ENCODE measurements at regions not wholly inside any gene's neighbourhood (a gene's known extent, or its start where the extent isn't known, plus 50 kb on each side); places are given as distances from the start of the nearest gene placed in this dataset.

DNA sequence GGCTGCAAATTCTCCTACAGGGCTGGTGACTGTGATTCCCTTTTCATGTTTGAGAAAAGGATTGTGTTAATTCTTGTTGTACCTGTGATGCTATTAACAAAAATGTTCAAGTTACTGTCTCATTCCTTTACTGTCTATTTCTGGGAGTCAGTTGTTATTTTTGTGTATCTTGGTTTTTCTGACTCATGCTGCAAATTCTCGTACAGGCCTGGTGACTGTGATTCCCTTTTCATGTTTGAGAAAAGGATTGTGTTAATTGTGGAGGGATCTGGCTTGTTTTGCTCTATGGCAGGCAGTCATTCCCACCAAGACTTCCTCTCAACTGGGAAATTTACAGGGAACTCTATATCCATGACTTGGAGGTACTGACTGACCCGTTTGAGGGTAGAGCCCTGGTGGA lies 693.4 kb upstream of the INTU start:
- H3K27me3 ChIP-seq (ENCODE audit: control insufficient read depth, insufficient read depth, low read length), result no peaks in the 10 kb centered on the region
- H3K4me3 ChIP-seq (ENCODE audit: low read depth, low read length), result no peak overlapping the region
- H3K36me3 ChIP-seq (ENCODE audit: control insufficient read depth, insufficient read depth, low read length), result no peaks in the 10 kb centered on the region
- H3K9me3 ChIP-seq (ENCODE audit: control insufficient read depth, insufficient read depth, low read length), result no peaks in the 10 kb centered on the region
- H3K4me1 ChIP-seq (ENCODE audit: control insufficient read depth, insufficient read depth, low read length), result no peaks in the 10 kb centered on the region
- H3K9ac ChIP-seq (ENCODE audit: low read depth, low read length), result no peak overlapping the region

DNA sequence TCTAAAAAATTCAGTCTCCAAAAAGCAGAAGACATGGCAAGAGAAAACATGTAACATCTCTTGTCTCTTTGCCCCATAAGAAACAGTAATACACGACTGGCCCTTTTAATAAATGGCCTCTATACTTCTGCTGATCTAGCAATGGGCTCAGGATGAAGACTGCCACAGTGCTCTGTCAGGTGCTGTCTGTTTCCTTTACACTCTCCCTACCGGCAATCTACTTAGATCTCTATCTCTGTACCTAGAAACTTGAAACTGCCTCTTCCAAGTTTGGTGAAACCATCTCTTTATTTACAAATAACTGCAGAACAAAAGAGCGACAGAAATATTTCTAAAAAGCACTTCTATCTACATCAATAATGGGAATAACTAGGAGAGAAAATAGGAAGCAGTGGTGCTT lies 685.2 kb upstream of the INTU start:
- H3K9ac ChIP-seq (ENCODE audit: low read depth, low read length), result no peak overlapping the region
- H3K36me3 ChIP-seq (ENCODE audit: control insufficient read depth, insufficient read depth, low read length), result no peaks in the 10 kb centered on the region
- H3K27me3 ChIP-seq (ENCODE audit: control insufficient read depth, insufficient read depth, low read length), result no peaks in the 10 kb centered on the region
- H3K9me3 ChIP-seq (ENCODE audit: control insufficient read depth, insufficient read depth, low read length), result no peaks in the 10 kb centered on the region
- H3K4me3 ChIP-seq (ENCODE audit: low read depth, low read length), result no peak overlapping the region
- H3K4me1 ChIP-seq (ENCODE audit: control insufficient read depth, insufficient read depth, low read length), result no peaks in the 10 kb centered on the region

DNA sequence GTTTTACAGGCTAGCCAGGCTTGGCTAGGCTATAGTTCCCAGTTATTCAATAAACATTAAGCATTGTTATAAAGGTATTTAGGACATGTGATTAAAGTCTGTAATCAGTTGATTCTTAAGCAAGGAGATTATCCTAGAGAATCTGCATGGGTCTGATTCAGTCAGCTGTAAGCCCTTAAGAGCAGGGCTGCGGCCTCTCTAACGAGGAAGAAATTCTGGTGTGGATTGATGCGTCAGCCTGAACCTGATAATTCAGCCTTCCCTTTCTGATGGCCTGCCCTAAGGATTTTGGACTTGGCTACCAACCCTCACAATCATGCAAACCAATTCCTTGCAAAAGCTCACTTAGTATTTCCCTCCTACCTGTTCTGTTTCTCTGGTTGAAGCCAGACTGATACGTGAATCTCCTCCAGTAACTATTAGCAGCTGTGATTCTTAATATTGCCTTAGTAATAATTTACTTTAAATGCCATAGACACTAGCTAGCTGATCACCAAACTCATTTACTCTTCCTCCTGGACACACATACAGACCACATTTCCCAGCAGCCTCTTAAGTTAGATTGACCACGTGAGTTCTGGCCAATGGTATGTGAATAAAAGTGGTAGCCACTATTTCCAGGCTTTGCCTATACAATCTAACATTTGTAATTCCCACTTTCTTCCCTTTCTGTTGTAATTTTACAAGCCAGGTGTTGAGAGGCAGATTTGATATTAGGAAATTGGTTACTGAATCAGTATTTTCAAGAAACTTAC lies 678.0 kb upstream of the INTU start:
- Histone ChIP-seq H3K9ac (ENCODE audit: low read depth, low read length) (no peak overlapping the region), H3K4me1 (ENCODE audit: control insufficient read depth, insufficient read depth, low read length) (no peaks in the 10 kb centered on the region), H3K9me3 (ENCODE audit: control insufficient read depth, insufficient read depth, low read length) (no peaks in the 10 kb centered on the region), H3K4me3 (ENCODE audit: low read depth, low read length) (no peak overlapping the region), H3K27me3 (ENCODE audit: control insufficient read depth, insufficient read depth, low read length) (no peaks in the 10 kb centered on the region), H3K36me3 (ENCODE audit: control insufficient read depth, insufficient read depth, low read length) (no peaks in the 10 kb centered on the region)

DNA sequence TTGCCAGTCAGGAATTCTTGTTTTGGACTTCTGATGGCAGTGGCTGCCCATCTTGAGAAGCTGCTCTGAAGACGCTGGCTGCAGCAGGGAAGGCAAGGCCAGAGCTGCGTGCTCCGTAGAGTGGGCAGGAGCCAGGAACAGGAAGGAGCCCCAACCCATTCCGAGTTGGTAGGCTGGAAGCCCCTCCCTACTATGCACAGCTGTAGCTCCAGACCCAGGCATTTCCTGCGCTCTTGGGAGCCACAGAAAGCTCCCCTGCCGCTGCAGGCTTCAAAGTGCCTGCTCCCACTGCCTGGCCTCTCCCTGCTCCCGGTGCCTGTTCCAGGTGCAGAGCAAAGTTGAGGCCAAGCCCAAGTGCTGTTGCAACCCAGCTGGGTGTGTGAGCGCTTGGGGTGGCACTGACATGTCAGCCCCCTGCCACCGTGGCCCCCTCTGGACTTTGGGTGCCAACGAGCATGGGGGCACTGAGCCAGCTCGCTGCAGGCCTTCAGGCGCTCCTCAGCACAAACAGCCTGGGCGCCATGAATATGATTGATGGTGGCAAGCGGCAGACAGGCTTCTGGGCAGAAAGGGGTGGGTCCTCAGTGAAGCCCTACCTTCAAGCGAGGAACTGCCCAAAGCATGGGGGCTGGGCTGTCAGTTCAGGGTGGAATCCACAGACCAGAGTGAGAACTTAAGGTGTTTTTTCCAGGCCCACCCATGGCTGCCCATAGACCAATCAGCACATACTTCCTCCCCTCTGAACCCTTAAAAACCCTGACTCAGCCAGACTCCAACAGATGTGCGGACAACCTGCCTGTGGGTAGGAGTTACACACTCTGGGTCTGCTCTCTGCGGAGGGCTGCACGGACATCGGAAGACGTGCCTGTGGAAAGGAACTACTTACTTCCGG lies 677.2 kb upstream of the INTU start:
- Histone ChIP-seq H3K9me3 (ENCODE audit: control insufficient read depth, insufficient read depth, low read length) (no peaks in the 10 kb centered on the region), H3K36me3 (ENCODE audit: control insufficient read depth, insufficient read depth, low read length) (no peaks in the 10 kb centered on the region), H3K27me3 (ENCODE audit: control insufficient read depth, insufficient read depth, low read length) (no peaks in the 10 kb centered on the region), H3K9ac (ENCODE audit: low read depth, low read length) (no peak overlapping the region), H3K4me3 (ENCODE audit: low read depth, low read length) (no peak overlapping the region), H3K4me1 (ENCODE audit: control insufficient read depth, insufficient read depth, low read length) (no peaks in the 10 kb centered on the region)

DNA sequence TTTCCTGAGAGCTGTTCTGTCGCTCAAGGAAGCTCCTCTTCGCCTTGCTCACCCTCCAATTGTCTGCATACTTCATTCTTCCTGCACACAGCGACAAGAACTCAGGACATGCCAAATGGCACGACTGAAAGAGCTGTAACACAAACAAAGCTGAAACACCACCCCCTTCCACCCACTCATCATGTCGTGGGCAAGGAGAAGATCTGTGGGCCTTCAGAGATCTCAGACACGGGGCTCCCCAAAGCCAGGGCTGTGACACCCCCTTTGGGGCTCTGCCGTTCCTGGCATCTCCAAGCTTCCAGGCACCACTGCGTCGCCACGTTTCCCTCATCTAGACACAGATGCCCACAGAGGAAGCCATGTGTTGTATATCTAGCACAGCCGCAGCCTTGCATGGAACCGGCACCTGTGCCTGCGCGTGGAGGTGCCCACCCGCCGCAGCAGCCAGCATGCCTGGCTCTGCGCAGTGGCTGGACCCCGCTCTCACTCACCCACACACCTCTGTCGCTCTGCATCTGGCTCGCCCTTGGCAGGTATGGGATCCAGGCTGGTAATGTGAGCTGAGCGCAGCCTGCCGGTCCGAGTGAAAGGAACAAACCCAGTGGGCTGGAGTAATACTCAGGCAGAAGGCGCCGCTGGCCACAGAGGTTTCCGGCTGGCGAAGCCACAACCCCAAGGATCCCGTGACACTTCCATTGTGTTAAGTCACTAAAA lies 676.4 kb upstream of the INTU start:
- Histone ChIP-seq H3K9me3 (ENCODE audit: control insufficient read depth, insufficient read depth, low read length) (no peaks in the 10 kb centered on the region), H3K27me3 (ENCODE audit: control insufficient read depth, insufficient read depth, low read length) (no peaks in the 10 kb centered on the region), H3K9ac (ENCODE audit: low read depth, low read length) (no peak overlapping the region), H3K4me1 (ENCODE audit: control insufficient read depth, insufficient read depth, low read length) (no peaks in the 10 kb centered on the region), H3K4me3 (ENCODE audit: low read depth, low read length) (no peak overlapping the region), H3K36me3 (ENCODE audit: control insufficient read depth, insufficient read depth, low read length) (no peaks in the 10 kb centered on the region)

DNA sequence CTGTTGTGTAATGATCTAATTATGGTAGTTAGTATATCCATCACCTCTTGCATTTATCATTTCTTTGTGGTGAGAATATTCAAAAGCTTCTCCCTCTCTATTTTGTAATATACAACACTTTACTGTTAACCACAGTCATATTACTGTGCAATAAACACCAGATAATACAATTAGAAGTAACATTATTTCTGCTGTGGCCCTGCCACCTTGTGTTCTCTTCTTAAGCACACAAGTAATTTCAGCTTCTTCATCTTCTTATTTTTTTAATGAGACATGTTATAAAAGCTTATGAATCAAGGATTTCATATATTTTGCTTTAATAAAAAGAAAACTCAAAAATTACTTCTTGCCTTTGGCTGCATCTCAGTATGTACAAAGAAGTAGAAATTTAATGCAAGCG lies 675.2 kb upstream of the INTU start:
- Histone ChIP-seq H3K9ac (ENCODE audit: low read depth, low read length) (no peak overlapping the region), H3K4me3 (ENCODE audit: low read depth, low read length) (no peak overlapping the region), H3K9me3 (ENCODE audit: control insufficient read depth, insufficient read depth, low read length) (no peaks in the 10 kb centered on the region), H3K27me3 (ENCODE audit: control insufficient read depth, insufficient read depth, low read length) (no peaks in the 10 kb centered on the region), H3K4me1 (ENCODE audit: control insufficient read depth, insufficient read depth, low read length) (no peaks in the 10 kb centered on the region), H3K36me3 (ENCODE audit: control insufficient read depth, insufficient read depth, low read length) (no peaks in the 10 kb centered on the region)

DNA sequence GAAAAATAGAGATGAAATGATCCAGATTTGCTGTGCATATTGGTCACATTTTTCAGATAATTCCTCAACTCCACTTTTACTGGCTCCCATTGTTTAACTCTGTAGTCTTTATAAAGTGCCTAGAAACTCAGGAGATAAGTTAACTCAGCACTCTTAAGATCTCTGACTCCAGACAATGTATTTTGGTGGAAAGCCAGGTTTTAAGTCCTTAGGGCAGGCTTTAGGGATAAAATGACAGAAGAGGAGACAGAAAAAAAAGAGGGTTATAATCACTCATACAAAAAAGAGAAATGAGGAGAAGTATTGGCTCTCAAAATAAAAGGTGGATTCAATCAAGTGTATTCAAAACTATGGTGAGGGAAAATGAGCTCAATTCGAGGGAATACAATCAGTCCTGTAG lies 674.8 kb upstream of the INTU start:
- H3K27me3 ChIP-seq (ENCODE audit: control insufficient read depth, insufficient read depth, low read length), result no peaks in the 10 kb centered on the region
- no peaks in the 10 kb centered on the region for H3K9me3 ChIP-seq (ENCODE audit: control insufficient read depth, insufficient read depth, low read length)
- H3K4me3 ChIP-seq (ENCODE audit: low read depth, low read length), result no peak overlapping the region
- H3K36me3 ChIP-seq (ENCODE audit: control insufficient read depth, insufficient read depth, low read length), result no peaks in the 10 kb centered on the region
- no peak overlapping the region for H3K9ac ChIP-seq (ENCODE audit: low read depth, low read length)
- no peaks in the 10 kb centered on the region for H3K4me1 ChIP-seq (ENCODE audit: control insufficient read depth, insufficient read depth, low read length)

DNA sequence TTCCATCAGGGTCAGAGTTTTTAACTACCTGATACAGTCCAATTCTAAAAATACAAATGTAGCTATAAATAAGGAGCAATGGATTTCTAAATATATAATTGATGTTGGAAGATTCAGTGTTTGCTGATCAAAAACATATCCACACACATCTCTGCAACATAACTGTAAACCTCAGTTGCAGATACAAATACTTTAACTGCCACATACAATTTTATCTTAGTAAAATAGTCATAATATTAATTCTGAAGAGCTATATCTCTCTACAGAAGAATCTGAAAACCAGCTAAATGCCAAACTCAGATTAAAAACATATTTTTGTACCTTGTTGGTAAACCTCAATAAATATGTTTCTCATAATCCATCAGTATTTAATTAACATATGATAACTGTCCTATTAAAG lies 674.3 kb upstream of the INTU start:
- no peaks in the 10 kb centered on the region for H3K9me3 ChIP-seq (ENCODE audit: control insufficient read depth, insufficient read depth, low read length)
- H3K4me1 ChIP-seq (ENCODE audit: control insufficient read depth, insufficient read depth, low read length), result no peaks in the 10 kb centered on the region
- no peak overlapping the region for H3K9ac ChIP-seq (ENCODE audit: low read depth, low read length)
- no peak overlapping the region for H3K4me3 ChIP-seq (ENCODE audit: low read depth, low read length)
- H3K36me3 ChIP-seq (ENCODE audit: control insufficient read depth, insufficient read depth, low read length), result no peaks in the 10 kb centered on the region
- no peaks in the 10 kb centered on the region for H3K27me3 ChIP-seq (ENCODE audit: control insufficient read depth, insufficient read depth, low read length)

DNA sequence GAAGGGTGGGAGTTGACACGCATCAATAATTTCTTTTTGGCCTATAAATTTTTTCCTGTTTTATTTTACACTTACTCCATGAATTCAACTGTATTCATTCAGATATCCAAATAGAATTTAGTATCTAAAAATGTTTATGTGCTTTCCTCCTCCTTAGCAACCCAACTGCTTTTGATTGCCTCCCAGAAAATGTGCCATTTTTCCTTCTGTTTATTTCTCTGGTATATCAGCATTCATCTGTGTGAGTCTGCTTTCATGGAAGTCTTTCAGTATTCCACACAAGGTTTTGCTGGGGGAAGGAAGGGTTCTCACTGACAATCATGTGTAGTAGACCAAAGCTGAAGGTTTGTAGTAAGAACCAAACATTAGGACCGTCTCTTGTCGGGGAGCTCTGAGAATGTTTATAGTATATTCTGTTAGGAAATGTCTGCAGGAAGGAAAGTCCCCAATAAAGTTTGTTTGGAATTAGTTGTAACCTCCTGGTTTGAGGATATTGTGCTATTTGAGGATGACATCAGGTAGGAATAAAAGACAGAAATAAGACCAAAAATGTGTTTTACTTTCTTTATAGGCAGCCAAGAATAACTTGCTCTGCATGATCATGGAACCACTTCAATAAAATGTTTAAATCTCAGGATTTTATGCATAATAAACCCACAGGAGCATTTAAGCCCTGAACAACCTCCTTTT lies 673.6 kb upstream of the INTU start:
- Histone ChIP-seq H3K4me3 (ENCODE audit: low read depth, low read length) (no peak overlapping the region), H3K9ac (ENCODE audit: low read depth, low read length) (no peak overlapping the region), H3K9me3 (ENCODE audit: control insufficient read depth, insufficient read depth, low read length) (no peaks in the 10 kb centered on the region), H3K27me3 (ENCODE audit: control insufficient read depth, insufficient read depth, low read length) (no peaks in the 10 kb centered on the region), H3K36me3 (ENCODE audit: control insufficient read depth, insufficient read depth, low read length) (no peaks in the 10 kb centered on the region), H3K4me1 (ENCODE audit: control insufficient read depth, insufficient read depth, low read length) (no peaks in the 10 kb centered on the region)

DNA sequence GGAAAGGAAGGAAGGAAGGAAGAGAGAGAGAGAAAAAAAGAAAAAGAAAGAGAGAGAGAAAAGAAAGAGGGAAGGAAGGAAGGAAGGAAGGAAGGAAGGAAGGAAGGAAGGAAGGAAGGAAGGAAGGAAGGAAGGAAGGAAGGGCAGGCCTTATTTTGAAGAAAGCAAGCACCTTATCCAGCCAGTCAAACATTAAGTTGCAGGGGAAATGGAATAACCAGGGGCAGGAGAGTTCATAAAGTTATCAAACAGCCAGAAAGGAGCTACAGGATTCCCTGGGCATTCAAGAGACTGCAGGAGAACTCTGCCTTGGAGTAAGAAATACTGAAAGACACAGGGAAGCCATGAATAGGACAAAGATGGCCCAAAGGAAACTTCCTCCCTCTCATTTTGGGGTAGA lies 672.0 kb upstream of the INTU start:
- H3K9me3 ChIP-seq (ENCODE audit: control insufficient read depth, insufficient read depth, low read length), result no peaks in the 10 kb centered on the region
- no peaks in the 10 kb centered on the region for H3K36me3 ChIP-seq (ENCODE audit: control insufficient read depth, insufficient read depth, low read length)
- no peak overlapping the region for H3K9ac ChIP-seq (ENCODE audit: low read depth, low read length)
- no peaks in the 10 kb centered on the region for H3K27me3 ChIP-seq (ENCODE audit: control insufficient read depth, insufficient read depth, low read length)
- no peak overlapping the region for H3K4me3 ChIP-seq (ENCODE audit: low read depth, low read length)
- no peaks in the 10 kb centered on the region for H3K4me1 ChIP-seq (ENCODE audit: control insufficient read depth, insufficient read depth, low read length)

DNA sequence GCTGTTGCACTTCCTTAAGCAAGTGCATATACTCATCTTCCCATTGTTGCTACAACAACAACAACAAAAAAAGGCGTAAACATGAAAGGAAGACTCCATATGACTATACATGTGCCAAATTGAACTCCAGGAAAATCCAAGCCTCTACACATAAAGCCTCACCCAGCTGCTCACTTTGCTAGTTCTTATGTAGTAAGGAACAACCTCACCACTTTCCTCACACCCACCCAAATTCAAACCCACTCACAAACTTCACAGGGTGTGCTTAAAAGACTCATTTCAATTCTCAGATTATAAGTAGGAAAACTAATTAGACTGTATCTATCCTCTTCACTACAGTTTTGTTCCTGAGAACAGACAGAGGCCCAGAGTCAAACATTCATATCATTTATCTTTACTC lies 671.1 kb upstream of the INTU start:
- Histone ChIP-seq H3K4me3 (ENCODE audit: low read depth, low read length) (no peak overlapping the region), H3K27me3 (ENCODE audit: control insufficient read depth, insufficient read depth, low read length) (no peaks in the 10 kb centered on the region), H3K9me3 (ENCODE audit: control insufficient read depth, insufficient read depth, low read length) (no peaks in the 10 kb centered on the region), H3K9ac (ENCODE audit: low read depth, low read length) (no peak overlapping the region), H3K36me3 (ENCODE audit: control insufficient read depth, insufficient read depth, low read length) (no peaks in the 10 kb centered on the region), H3K4me1 (ENCODE audit: control insufficient read depth, insufficient read depth, low read length) (no peaks in the 10 kb centered on the region)
